ENCODE measurements at regions not wholly inside any gene's neighbourhood (a gene's known extent, or its start where the extent isn't known, plus 50 kb on each side); places are given as distances from the start of the nearest gene placed in this dataset.

- intact Hi-C loops (cut with DNase I) = no loop called here
- no peaks in the 10 kb centered on the region for H3K4me1 ChIP-seq (replicated peaks in 1 of 2)
- no peak for DNase-seq
- H3K9me3 ChIP-seq (replicated peaks in 1 of 3) = no peaks in the 10 kb centered on the region
- TF ChIP-seq POLR2A (IDR thresholded peaks at IDR 0.05) = no peak
- no peaks in the 10 kb centered on the region for H3K36me3 ChIP-seq (replicated peaks in 1 of 2)
- H3K27me3 ChIP-seq = no peaks in the 10 kb centered on the region
- H3K4me3 ChIP-seq = no peak overlapping the region
- no peak overlapping the region for H3K27ac ChIP-seq
Observed at GRCh38 chr2:146220957-146221356, 1623.9 kb upstream of the ACVR2A start.

- WGBS, 4 donors = 78 to 83% (median 82%) methylated on average over 2 of the region's 2 CpGs
Observed at GRCh38 chr2:146214394-146214929, 1630.4 kb upstream of the ACVR2A start.

GRCh38 chr2:146213674-146214073 is 1631.2 kb upstream of the ACVR2A start:
- intact Hi-C loops (cut with DNase I) = no loop called here
- DNase-seq = no peak
- Histone ChIP-seq H3K4me3 (no peak overlapping the region), H3K27ac (no peak overlapping the region), H3K27me3 (no peaks in the 10 kb centered on the region), H3K4me1 (replicated peaks in 1 of 2) (no peaks in the 10 kb centered on the region), H3K36me3 (replicated peaks in 1 of 2) (no peaks in the 10 kb centered on the region), H3K9me3 (replicated peaks in 1 of 3) (no peaks in the 10 kb centered on the region)
- TF ChIP-seq POLR2A (IDR thresholded peaks at IDR 0.05) = no peak
- TF ChIP-seq CTCF (IDR thresholded peaks at IDR 0.05) = no peak

More at GRCh38 chr2:146214394-146214929, 1630.4 kb upstream of the ACVR2A start:
- no peak for DNase-seq
- TF ChIP-seq POLR2A (IDR thresholded peaks at IDR 0.05) (no peak), CTCF (IDR thresholded peaks at IDR 0.05) (no peak)
- Histone ChIP-seq H3K9me3 (replicated peaks in 1 of 3) (no peaks in the 10 kb centered on the region), H3K27ac (no peak overlapping the region), H3K4me1 (replicated peaks in 1 of 2) (no peaks in the 10 kb centered on the region), H3K36me3 (replicated peaks in 1 of 2) (no peaks in the 10 kb centered on the region), H3K4me3 (no peak overlapping the region), H3K27me3 (no peaks in the 10 kb centered on the region)
- intact Hi-C loops (cut with DNase I) = no loop called here

GRCh38 chr2:146212602-146213001 is 1632.2 kb upstream of the ACVR2A start:
- WGBS, 4 donors = 80 to 91% (median 84%) methylated on average over 4 of the region's 4 CpGs
- no peak overlapping the region for H3K27ac ChIP-seq
- no peak for TF ChIP-seq POLR2A (IDR thresholded peaks at IDR 0.05)
- no peak for TF ChIP-seq CTCF (IDR thresholded peaks at IDR 0.05)
- no peaks in the 10 kb centered on the region for H3K27me3 ChIP-seq
- no peaks in the 10 kb centered on the region for H3K9me3 ChIP-seq (replicated peaks in 1 of 3)
- no peak for DNase-seq
- H3K4me3 ChIP-seq = no peak overlapping the region
- intact Hi-C loops (cut with DNase I) = no loop called here
- H3K4me1 ChIP-seq (replicated peaks in 1 of 2) = no peaks in the 10 kb centered on the region
- no peaks in the 10 kb centered on the region for H3K36me3 ChIP-seq (replicated peaks in 1 of 2)

GRCh38 chr2:146209842-146210275 is 1635.0 kb upstream of the ACVR2A start:
- H3K9me3 ChIP-seq (replicated peaks in 1 of 3) = no peaks in the 10 kb centered on the region
- H3K36me3 ChIP-seq (replicated peaks in 1 of 2) = no peaks in the 10 kb centered on the region
- intact Hi-C loops (cut with DNase I) = no loop called here
- H3K27me3 ChIP-seq = no peaks in the 10 kb centered on the region
- TF ChIP-seq CTCF (IDR thresholded peaks at IDR 0.05) (no peak), POLR2A (IDR thresholded peaks at IDR 0.05) (no peak)
- 79 to 88% (median 82%) methylated on average over 3 of the region's 3 CpGs for WGBS, 4 donors
- H3K27ac ChIP-seq = no peak overlapping the region
- DNase-seq = no peak
- no peaks in the 10 kb centered on the region for H3K4me1 ChIP-seq (replicated peaks in 1 of 2)
- no peak overlapping the region for H3K4me3 ChIP-seq
